Activated CD4-positive, alpha-beta T cell treated with anti-CD3 and anti-CD28 coated beads for 36 hours (primary cell): ENCODE measurements at regions not wholly inside any gene's neighbourhood (a gene's known extent, or its start where the extent isn't known, plus 50 kb on each side); places are given as distances from the start of the nearest gene placed in this dataset.
"Not testable (repeated sequence)": the region's sequence is repeated elsewhere in the genome, so short reads cannot be mapped to it uniquely, and the experiment has no call there.

ENCODE experiments used
- ATAC-seq: fragments of 200-7000 bp; cut with Tn5 transposase; one replicate; pipeline ENCODE4 v1.10.0; 2021; ENCODE audit warnings: mild to moderate bottlenecking, moderate library complexity
- CTCF ChIA-PET: fragments of 350-600 bp; sonication (Branson Sonifier 250); formaldehyde crosslinking; loops from one replicate; lab custom pipeline; 2021; ENCODE audit warnings: antibody characterized with exemption; lab: Charles Lee
- POLR2A ChIA-PET: fragments of 350-600 bp; sonication (Branson Sonifier 250); formaldehyde crosslinking; loops from one replicate; lab custom pipeline; 2021; ENCODE audit warnings: antibody characterized with exemption, inconsistent platforms; lab: Charles Lee
- DNase-seq: peaks from one replicate; pipeline ENCODE4 v3.0.0-alpha.2; 2020
- H3K27ac Mint-ChIP-seq: one replicate; pipeline ENCODE4 v1.8.0; 2021; ENCODE audit warnings: mixed read lengths
- H3K27me3 Mint-ChIP-seq: one replicate; pipeline ENCODE4 v1.8.0; 2021; ENCODE audit warnings: mixed read lengths
- H3K36me3 Mint-ChIP-seq: one replicate; pipeline ENCODE4 v1.8.0; 2021; ENCODE audit warnings: low read depth, mixed read lengths
- H3K4me1 Mint-ChIP-seq: one replicate; pipeline ENCODE4 v1.8.0; 2021; ENCODE audit warnings: mixed read lengths
- H3K4me3 Mint-ChIP-seq: one replicate; pipeline ENCODE4 v1.8.0; 2021; ENCODE audit warnings: mild to moderate bottlenecking, moderate library complexity, mixed read lengths
- H3K9me3 Mint-ChIP-seq: one replicate; pipeline ENCODE4 v1.8.0; 2021; ENCODE audit warnings: low read depth, mixed read lengths
- intact Hi-C, 2 experiments: fragments of 100-400 bp; cut with DNase I in 1 of 2; cut with micrococcal nuclease in 1 of 2; formaldehyde crosslinking; loops; one replicate each; pipeline versions ENCODE4 v1.14.2 to v1.15.1; 2022 to 2024; cut with DNase I, micrococcal nuclease

GRCh38 chr1:56099766-56100265 is 479.5 kb downstream of the PLPP3 start:
- no peaks in the 10 kb centered on the region for H3K36me3 Mint-ChIP-seq
- peaks cover 4% of the 10 kb centered on the region for H3K9me3 Mint-ChIP-seq
- H3K27ac Mint-ChIP-seq = no peak overlapping the region
- CTCF ChIA-PET = no interaction called here
- ATAC-seq = no peak
- no peak for DNase-seq
- POLR2A ChIA-PET = no interaction called here
- H3K4me1 Mint-ChIP-seq = no peaks in the 10 kb centered on the region
- H3K27me3 Mint-ChIP-seq = no peaks in the 10 kb centered on the region
- no peak overlapping the region for H3K4me3 Mint-ChIP-seq
- intact Hi-C loops = no loop called here

- ChIA-PET POLR2A (no interaction called here), CTCF (no interaction called here)
- H3K4me1 Mint-ChIP-seq = no peaks in the 10 kb centered on the region
- peaks cover under 1% of the 10 kb centered on the region for H3K9me3 Mint-ChIP-seq
- no peak for DNase-seq
- intact Hi-C loops = no loop called here
- H3K27ac Mint-ChIP-seq = no peak overlapping the region
- no peaks in the 10 kb centered on the region for H3K36me3 Mint-ChIP-seq
- H3K27me3 Mint-ChIP-seq = no peaks in the 10 kb centered on the region
- H3K4me3 Mint-ChIP-seq = no peak overlapping the region
- ATAC-seq = no peak
These were observed 480.4 kb downstream of the PLPP3 start for GRCh38 chr1:56098946-56099345.

DNA sequence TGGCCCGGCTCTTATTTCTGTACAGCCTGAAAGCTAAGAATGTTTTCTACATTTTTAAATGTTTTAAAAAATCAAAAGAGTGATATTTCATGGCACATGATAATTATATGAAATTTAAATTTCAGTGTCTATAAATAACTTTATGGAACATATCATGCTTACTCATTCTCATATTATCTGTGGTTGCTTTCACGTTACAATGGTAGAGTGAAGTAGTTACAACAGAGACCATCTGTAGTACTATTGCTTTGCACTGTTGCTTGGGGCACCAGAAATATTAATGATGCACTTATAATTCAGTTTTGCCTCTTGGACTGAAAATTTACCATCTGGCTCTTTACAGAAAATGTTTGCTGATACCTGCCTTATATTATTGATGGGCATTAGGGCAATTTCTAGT is 481.6 kb downstream of the PLPP3 start:
- no peak for ATAC-seq
- Mint-ChIP-seq H3K27me3 (no peaks in the 10 kb centered on the region), H3K4me3 (no peak overlapping the region), H3K36me3 (no peaks in the 10 kb centered on the region), H3K4me1 (no peaks in the 10 kb centered on the region), H3K27ac (no peak overlapping the region), H3K9me3 (no peaks in the 10 kb centered on the region)
- intact Hi-C loops = no loop called here
- no peak for DNase-seq
- CTCF ChIA-PET = no interaction called here
- POLR2A ChIA-PET = no interaction called here

GRCh38 chr1:56095696-56096665 is 483.4 kb downstream of the PLPP3 start:
- no peak overlapping the region for H3K27ac Mint-ChIP-seq

DNA sequence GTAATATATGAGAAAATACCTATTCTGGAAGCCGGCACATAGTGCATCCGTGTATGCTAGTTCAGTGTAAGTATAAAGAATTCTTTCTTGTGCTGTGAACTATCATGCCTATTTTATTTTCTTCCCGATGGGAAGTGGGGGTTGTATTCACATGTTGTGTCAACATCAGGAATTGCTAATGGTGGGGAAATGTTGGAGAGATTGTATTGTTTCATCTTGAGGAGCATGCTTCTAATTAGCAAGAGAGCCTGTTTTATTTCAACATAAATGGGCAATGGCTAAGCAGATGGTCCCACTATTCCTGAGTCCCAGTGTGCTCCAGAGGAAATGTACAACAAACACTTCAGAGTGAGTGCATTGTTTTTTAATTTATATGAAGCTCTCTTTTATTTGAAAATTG is 485.2 kb downstream of the PLPP3 start:
- no peak for ATAC-seq
- Mint-ChIP-seq H3K27me3 (no peaks in the 10 kb centered on the region), H3K4me1 (no peaks in the 10 kb centered on the region), H3K4me3 (no peak overlapping the region), H3K9me3 (no peaks in the 10 kb centered on the region), H3K36me3 (no peaks in the 10 kb centered on the region), H3K27ac (no peak overlapping the region)
- DNase-seq = no peak
- intact Hi-C loops = no loop called here
- ChIA-PET CTCF (no interaction called here), POLR2A (no interaction called here)

More at GRCh38 chr1:56095696-56096665, 483.4 kb downstream of the PLPP3 start:
- Mint-ChIP-seq H3K36me3 (no peaks in the 10 kb centered on the region), H3K27me3 (no peaks in the 10 kb centered on the region), H3K4me3 (no peak overlapping the region), H3K4me1 (no peaks in the 10 kb centered on the region), H3K9me3 (no peaks in the 10 kb centered on the region)
- ATAC-seq (no peak), DNase-seq (no peak)
- intact Hi-C loops = no loop called here
- CTCF ChIA-PET = no interaction called here
- POLR2A ChIA-PET = no interaction called here

GRCh38 chr1:56092684-56093570 is 486.4 kb downstream of the PLPP3 start:
- no peaks in the 10 kb centered on the region for H3K36me3 Mint-ChIP-seq
- H3K9me3 Mint-ChIP-seq = peaks cover 3% of the 10 kb centered on the region
- POLR2A ChIA-PET = no interaction called here
- H3K4me1 Mint-ChIP-seq = no peaks in the 10 kb centered on the region
- H3K4me3 Mint-ChIP-seq = no peak overlapping the region
- no peaks in the 10 kb centered on the region for H3K27me3 Mint-ChIP-seq
- H3K27ac Mint-ChIP-seq = no peak overlapping the region
- DNase-seq = no peak
- intact Hi-C loops = no loop called here
- ATAC-seq = no peak
- CTCF ChIA-PET = no interaction called here

DNA sequence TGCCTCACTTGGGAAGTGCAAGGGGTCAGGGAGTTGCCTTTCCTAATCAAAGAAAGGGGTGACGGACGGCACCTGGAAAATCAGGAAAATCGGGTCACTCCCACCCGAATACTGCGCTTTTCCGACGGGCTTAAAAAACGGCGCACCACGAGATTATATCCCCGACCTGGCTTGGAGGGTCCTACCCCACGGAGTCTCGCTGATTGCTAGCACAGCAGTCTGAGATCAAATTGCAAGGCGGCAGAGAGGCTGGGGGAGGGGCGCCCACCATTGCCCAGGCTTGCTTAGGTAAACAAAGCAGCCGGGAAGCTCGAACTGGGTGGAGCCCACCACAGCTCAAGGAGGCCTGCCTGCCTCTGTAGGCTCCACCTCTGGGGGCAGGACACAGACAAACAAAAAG is 489.5 kb downstream of the PLPP3 start:
- H3K36me3 Mint-ChIP-seq, CTCF ChIA-PET, H3K27me3 Mint-ChIP-seq, H3K27ac Mint-ChIP-seq, ATAC-seq, DNase-seq, H3K4me3 Mint-ChIP-seq, H3K9me3 Mint-ChIP-seq, H3K4me1 Mint-ChIP-seq, POLR2A ChIA-PET, intact Hi-C loops: not testable (repeated sequence)

DNA sequence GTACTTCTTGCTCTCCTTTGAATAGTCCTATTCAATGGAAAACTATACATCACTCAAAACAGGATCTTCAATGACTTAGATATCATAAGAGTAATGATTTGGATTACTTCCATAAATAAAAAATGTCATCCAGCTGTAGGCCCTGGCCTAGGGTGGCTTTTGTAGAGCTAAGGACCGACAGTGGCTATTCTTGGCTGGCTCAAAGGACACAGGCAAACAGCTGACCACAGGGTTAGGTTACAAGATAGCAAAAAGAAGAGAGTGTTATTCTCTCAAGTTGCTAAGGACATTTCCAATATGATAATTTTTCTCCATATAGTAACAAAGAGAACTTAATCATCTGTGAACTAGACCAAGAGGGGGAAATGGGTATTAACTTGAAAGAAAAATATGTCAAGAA is 495.1 kb downstream of the PLPP3 start:
- no peaks in the 10 kb centered on the region for H3K4me1 Mint-ChIP-seq
- ChIA-PET POLR2A (no interaction called here), CTCF (no interaction called here)
- ATAC-seq (no peak), DNase-seq (no peak)
- H3K27me3 Mint-ChIP-seq = no peaks in the 10 kb centered on the region
- intact Hi-C loops = no loop called here
- no peak overlapping the region for H3K4me3 Mint-ChIP-seq
- H3K9me3 Mint-ChIP-seq = peaks cover 8% of the 10 kb centered on the region
- H3K27ac Mint-ChIP-seq = no peak overlapping the region
- no peaks in the 10 kb centered on the region for H3K36me3 Mint-ChIP-seq

GRCh38 chr1:56081736-56082135 is 497.6 kb downstream of the PLPP3 start:
- intact Hi-C loops = no loop called here
- ChIA-PET CTCF (no interaction called here), POLR2A (no interaction called here)
- H3K4me1 Mint-ChIP-seq = no peaks in the 10 kb centered on the region
- no peaks in the 10 kb centered on the region for H3K36me3 Mint-ChIP-seq
- H3K27ac Mint-ChIP-seq = no peak overlapping the region
- ATAC-seq (no peak), DNase-seq (no peak)
- H3K9me3 Mint-ChIP-seq = peaks cover under 1% of the 10 kb centered on the region
- no peaks in the 10 kb centered on the region for H3K27me3 Mint-ChIP-seq
- H3K4me3 Mint-ChIP-seq = no peak overlapping the region

DNA sequence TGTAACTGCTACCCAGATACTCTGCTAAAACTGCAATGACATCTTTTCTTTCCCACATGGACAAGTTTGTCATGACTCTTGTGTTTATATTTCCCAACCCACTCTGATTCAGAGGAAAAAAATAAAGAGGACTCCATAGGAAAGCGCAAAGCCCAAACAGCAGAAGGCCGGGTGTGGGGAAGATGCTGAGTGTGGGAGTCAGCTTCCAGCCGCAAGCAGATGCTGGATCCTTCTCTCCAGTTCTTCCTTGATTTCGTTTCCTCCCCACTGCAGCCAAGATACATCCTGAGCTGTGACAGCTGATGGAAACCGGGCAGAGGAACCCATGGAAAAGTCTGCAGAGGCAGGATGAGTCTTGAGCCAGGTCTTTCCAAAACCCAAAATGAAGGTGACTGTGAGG is 498.2 kb downstream of the PLPP3 start:
- H3K4me3 Mint-ChIP-seq = no peak overlapping the region
- no peak for DNase-seq
- intact Hi-C loops = no loop called here
- no peak for ATAC-seq
- ChIA-PET POLR2A (no interaction called here), CTCF (no interaction called here)
- no peak overlapping the region for H3K27ac Mint-ChIP-seq
- no peaks in the 10 kb centered on the region for H3K36me3 Mint-ChIP-seq
- no peaks in the 10 kb centered on the region for H3K9me3 Mint-ChIP-seq
- no peaks in the 10 kb centered on the region for H3K27me3 Mint-ChIP-seq
- no peaks in the 10 kb centered on the region for H3K4me1 Mint-ChIP-seq

- no peak for ATAC-seq
- intact Hi-C loops = no loop called here
- H3K36me3 Mint-ChIP-seq = no peaks in the 10 kb centered on the region
- no peak for DNase-seq
- H3K4me3 Mint-ChIP-seq = no peak overlapping the region
- H3K9me3 Mint-ChIP-seq = peaks cover 2% of the 10 kb centered on the region
- no peaks in the 10 kb centered on the region for H3K27me3 Mint-ChIP-seq
- H3K27ac Mint-ChIP-seq = no peak overlapping the region
- CTCF ChIA-PET = no interaction called here
- POLR2A ChIA-PET = no interaction called here
- no peaks in the 10 kb centered on the region for H3K4me1 Mint-ChIP-seq
These were observed 499.2 kb downstream of the PLPP3 start for GRCh38 chr1:56080123-56080522.
